ENCODE measurements at regions not wholly inside any gene's neighbourhood (a gene's known extent, or its start where the extent isn't known, plus 50 kb on each side); places are given as distances from the start of the nearest gene placed in this dataset.

DNA sequence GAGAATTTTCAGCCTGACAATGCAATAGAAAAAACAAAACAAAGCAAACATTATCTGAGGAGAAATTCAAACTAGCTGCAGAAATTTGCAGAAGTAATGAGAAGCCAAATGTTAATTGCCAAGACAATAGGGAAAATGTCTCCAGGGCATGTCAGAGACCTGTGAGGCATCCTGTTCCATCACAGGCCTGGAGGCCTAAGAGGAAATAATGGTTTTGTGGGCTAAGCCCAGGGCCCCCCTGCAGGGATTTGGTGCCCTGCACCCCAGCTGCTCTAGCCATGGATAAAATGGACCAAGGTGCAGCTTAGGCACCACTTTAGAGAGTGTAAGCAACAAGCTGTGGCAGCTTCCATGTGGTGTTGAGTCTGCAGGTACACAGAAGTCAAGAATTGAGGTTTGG, 401.2 kb upstream of the NECTIN3 start:
- TF ChIP-seq, protein P1, sequence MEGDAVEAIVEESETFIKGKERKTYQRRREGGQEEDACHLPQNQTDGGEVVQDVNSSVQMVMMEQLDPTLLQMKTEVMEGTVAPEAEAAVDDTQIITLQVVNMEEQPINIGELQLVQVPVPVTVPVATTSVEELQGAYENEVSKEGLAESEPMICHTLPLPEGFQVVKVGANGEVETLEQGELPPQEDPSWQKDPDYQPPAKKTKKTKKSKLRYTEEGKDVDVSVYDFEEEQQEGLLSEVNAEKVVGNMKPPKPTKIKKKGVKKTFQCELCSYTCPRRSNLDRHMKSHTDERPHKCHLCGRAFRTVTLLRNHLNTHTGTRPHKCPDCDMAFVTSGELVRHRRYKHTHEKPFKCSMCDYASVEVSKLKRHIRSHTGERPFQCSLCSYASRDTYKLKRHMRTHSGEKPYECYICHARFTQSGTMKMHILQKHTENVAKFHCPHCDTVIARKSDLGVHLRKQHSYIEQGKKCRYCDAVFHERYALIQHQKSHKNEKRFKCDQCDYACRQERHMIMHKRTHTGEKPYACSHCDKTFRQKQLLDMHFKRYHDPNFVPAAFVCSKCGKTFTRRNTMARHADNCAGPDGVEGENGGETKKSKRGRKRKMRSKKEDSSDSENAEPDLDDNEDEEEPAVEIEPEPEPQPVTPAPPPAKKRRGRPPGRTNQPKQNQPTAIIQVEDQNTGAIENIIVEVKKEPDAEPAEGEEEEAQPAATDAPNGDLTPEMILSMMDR (conservative IDR thresholded peaks at IDR 0.05; ENCODE audit: low read depth, low read length), result no peak
- TF ChIP-seq EZH2 (IDR thresholded peaks at IDR 0.05; ENCODE audit: low read length, unreplicated experiment), result no peak

Data from PC-3 (cell line).